ENCODE measurements at regions not wholly inside any gene's neighbourhood (a gene's known extent, or its start where the extent isn't known, plus 50 kb on each side); places are given as distances from the start of the nearest gene placed in this dataset.

DNA sequence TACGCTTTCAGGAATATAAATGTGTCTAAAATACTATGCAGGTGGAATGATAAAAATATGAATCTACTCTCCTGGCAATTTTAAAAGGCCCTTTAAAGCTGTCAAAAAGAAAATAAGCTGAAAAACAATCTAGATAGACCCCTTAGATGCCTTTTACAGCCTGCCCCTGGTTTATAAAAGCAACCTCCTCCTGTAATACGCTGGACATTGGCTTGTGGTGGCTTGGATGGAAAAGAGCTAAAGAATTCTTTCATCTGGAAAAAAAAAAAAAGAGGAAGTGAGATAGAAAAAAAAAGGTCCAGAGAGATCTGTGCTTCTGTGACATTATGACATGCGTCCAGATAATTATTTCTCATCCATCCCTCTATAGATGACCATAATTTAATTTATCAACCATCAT is 115.9 kb upstream of the NRSN1 start:
- TF ChIP-seq, protein P1, sequence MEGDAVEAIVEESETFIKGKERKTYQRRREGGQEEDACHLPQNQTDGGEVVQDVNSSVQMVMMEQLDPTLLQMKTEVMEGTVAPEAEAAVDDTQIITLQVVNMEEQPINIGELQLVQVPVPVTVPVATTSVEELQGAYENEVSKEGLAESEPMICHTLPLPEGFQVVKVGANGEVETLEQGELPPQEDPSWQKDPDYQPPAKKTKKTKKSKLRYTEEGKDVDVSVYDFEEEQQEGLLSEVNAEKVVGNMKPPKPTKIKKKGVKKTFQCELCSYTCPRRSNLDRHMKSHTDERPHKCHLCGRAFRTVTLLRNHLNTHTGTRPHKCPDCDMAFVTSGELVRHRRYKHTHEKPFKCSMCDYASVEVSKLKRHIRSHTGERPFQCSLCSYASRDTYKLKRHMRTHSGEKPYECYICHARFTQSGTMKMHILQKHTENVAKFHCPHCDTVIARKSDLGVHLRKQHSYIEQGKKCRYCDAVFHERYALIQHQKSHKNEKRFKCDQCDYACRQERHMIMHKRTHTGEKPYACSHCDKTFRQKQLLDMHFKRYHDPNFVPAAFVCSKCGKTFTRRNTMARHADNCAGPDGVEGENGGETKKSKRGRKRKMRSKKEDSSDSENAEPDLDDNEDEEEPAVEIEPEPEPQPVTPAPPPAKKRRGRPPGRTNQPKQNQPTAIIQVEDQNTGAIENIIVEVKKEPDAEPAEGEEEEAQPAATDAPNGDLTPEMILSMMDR (conservative IDR thresholded peaks at IDR 0.05) = no peak
- no peaks in the 10 kb centered on the region for H3K36me3 Mint-ChIP-seq
- no peak for DNase-seq (ENCODE audit: extremely low spot score, unreplicated experiment)
- H3K4me3 Mint-ChIP-seq = no peak overlapping the region
- no peaks in the 10 kb centered on the region for H3K27me3 Mint-ChIP-seq
- H3K27ac Mint-ChIP-seq = no peak overlapping the region
- H3K9me3 Mint-ChIP-seq = peaks cover 6% of the 10 kb centered on the region
- peaks cover 18% of the 10 kb centered on the region for H3K4me1 Mint-ChIP-seq (ENCODE audit: unreplicated experiment)

DNA sequence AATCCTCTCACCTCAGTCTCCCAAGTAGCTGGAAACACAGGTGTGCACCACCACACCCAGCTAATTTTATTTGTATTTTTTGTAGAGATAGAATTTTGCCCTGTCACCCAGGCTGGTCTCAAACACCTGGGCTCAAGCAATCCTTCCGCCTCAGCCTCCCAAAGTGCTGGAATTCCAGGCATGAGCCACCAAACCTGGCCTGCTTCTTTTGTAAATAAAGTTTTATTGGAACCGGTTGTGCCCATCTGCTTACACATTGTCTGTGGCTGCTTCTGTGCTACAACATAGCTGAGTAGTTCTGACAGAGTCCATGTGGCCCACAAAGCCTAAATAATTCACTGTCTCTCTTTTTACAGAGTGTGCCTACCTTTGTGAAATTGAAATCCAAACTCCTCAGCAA is 109.7 kb upstream of the NRSN1 start:
- Mint-ChIP-seq H3K27me3 (no peaks in the 10 kb centered on the region), H3K4me3 (no peak overlapping the region), H3K4me1 (ENCODE audit: unreplicated experiment) (peaks cover 10% of the 10 kb centered on the region), H3K36me3 (no peaks in the 10 kb centered on the region), H3K27ac (no peak overlapping the region), H3K9me3 (peaks cover 6% of the 10 kb centered on the region)
- no peak for DNase-seq (ENCODE audit: extremely low spot score, unreplicated experiment)
- TF ChIP-seq, protein P1 (conservative IDR thresholded peaks at IDR 0.05) = no peak

DNA sequence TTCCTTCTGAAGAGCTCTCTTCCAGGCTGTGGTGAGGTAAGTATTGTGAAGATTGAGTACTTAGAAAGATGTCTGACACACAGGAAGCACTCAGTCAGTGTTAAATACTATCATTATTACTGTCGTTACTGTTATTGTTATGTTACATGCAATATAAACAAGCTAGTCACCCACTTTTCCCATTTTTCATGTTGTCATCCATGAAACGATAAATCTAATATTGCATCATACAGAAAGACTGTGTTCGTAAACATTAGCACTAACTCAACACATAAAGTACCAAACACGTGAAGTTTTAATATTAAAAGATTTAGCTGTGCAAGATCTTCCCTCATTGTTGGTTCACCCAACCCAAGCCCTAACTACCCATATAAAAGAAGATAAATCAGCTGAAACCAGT is 109.2 kb upstream of the NRSN1 start:
- no peak overlapping the region for H3K4me3 Mint-ChIP-seq
- DNase-seq (ENCODE audit: extremely low spot score, unreplicated experiment) = no peak
- H3K9me3 Mint-ChIP-seq = peaks cover 6% of the 10 kb centered on the region
- H3K27me3 Mint-ChIP-seq = no peaks in the 10 kb centered on the region
- TF ChIP-seq, protein P1 (conservative IDR thresholded peaks at IDR 0.05) = no peak
- no peak overlapping the region for H3K27ac Mint-ChIP-seq
- no peaks in the 10 kb centered on the region for H3K36me3 Mint-ChIP-seq
- peaks cover 10% of the 10 kb centered on the region for H3K4me1 Mint-ChIP-seq (ENCODE audit: unreplicated experiment)

DNA sequence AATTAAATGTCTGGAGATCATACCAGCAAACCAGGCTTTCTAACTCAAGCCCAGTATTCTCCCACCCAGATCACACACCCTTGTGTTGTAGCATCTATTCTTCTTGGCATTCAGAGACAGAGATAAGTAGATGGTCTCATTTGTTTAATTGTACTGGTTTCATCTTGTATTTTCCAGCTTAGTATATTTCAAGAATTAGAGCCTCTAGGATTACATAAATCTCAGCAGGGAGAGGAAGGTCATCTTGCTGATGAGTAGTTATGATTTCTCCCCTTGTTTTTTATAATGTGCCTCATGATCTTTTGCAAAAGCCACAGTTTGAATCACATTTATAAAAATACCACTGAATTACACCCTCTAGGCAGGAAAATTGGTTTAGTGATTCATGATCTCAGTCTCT is 106.6 kb upstream of the NRSN1 start:
- no peaks in the 10 kb centered on the region for H3K9me3 Mint-ChIP-seq
- DNase-seq (ENCODE audit: extremely low spot score, unreplicated experiment) = no peak
- peaks cover 3% of the 10 kb centered on the region for H3K27me3 Mint-ChIP-seq
- no peaks in the 10 kb centered on the region for H3K36me3 Mint-ChIP-seq
- H3K27ac Mint-ChIP-seq = no peak overlapping the region
- peaks cover 10% of the 10 kb centered on the region for H3K4me1 Mint-ChIP-seq (ENCODE audit: unreplicated experiment)
- no peak overlapping the region for H3K4me3 Mint-ChIP-seq
- TF ChIP-seq, protein P1 (conservative IDR thresholded peaks at IDR 0.05) = no peak

DNA sequence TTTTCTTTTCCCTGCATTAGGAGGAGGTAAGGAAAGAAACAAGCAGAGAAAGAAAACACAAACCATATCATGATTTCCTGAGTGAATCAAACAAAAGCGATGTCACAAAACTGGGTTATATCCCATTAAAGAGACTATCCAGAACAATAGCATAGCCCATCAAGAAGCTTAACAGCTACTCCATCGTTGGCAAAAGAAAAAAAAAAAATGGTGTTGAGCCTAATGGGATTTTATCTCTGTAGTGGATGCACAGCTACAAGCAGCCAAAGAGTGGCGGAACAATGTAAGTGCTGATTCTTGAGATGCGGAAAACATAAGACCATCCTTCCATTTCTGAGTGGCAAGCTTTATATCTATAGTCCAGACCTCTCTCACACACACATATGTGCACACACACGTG is 106.2 kb upstream of the NRSN1 start:
- DNase-seq (ENCODE audit: extremely low spot score, unreplicated experiment) = no peak
- no peak overlapping the region for H3K27ac Mint-ChIP-seq
- TF ChIP-seq, protein P1 (conservative IDR thresholded peaks at IDR 0.05) = no peak
- H3K36me3 Mint-ChIP-seq = no peaks in the 10 kb centered on the region
- H3K27me3 Mint-ChIP-seq = peaks cover 3% of the 10 kb centered on the region
- H3K4me3 Mint-ChIP-seq = no peak overlapping the region
- no peaks in the 10 kb centered on the region for H3K9me3 Mint-ChIP-seq
- H3K4me1 Mint-ChIP-seq (ENCODE audit: unreplicated experiment) = peaks cover 10% of the 10 kb centered on the region

DNA sequence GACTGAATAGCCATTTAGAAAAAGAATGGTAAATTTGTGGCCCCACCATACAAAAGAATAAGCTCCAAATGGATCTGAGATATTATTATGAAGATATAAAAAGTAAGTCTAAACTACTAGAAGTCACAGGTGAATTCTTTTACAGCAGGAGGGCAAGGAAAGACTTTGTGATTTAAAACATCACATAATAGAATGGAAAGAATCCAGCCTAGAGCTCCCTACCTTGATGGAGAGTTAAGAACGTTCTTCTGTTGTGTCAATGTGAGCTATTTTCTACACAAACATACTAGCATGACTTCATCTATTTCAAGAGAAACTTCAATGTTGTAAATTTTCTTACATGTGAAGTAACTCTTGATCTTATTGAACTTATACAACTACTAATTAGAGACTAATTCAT is 100.0 kb upstream of the NRSN1 start:
- H3K4me1 Mint-ChIP-seq (ENCODE audit: unreplicated experiment) = no peaks in the 10 kb centered on the region
- peaks cover 3% of the 10 kb centered on the region for H3K27me3 Mint-ChIP-seq
- no peak overlapping the region for H3K4me3 Mint-ChIP-seq
- no peak overlapping the region for H3K27ac Mint-ChIP-seq
- peaks cover 7% of the 10 kb centered on the region for H3K9me3 Mint-ChIP-seq
- DNase-seq (ENCODE audit: extremely low spot score, unreplicated experiment) = no peak
- TF ChIP-seq, protein P1 (conservative IDR thresholded peaks at IDR 0.05) = no peak
- H3K36me3 Mint-ChIP-seq = no peaks in the 10 kb centered on the region

Measured in type B pancreatic cell (in vitro differentiated cells).